ENCODE measurements at regions not wholly inside any gene's neighbourhood (a gene's known extent, or its start where the extent isn't known, plus 50 kb on each side); places are given as distances from the start of the nearest gene placed in this dataset.

DNA sequence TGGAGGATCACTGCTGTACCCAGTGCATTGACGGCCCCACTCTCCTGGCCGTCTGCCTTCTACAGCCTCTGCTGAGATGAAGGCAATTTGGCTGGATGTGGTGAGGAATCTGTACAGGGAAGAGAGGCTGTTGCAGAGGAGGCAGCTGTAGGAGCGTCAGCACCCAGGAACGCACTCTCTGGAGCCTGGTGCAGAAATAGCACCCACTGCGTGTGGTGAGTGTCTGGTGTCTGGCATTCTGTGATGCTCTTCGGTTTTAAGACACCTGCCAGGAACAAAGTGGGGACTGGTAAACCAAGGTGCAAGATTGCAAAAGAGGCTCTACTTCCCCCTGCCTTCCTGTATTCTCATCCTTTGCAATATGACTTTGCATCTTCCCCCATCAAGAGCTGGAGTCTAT lies 187.5 kb upstream of the SDK2 start:
- TF ChIP-seq, protein P1, sequence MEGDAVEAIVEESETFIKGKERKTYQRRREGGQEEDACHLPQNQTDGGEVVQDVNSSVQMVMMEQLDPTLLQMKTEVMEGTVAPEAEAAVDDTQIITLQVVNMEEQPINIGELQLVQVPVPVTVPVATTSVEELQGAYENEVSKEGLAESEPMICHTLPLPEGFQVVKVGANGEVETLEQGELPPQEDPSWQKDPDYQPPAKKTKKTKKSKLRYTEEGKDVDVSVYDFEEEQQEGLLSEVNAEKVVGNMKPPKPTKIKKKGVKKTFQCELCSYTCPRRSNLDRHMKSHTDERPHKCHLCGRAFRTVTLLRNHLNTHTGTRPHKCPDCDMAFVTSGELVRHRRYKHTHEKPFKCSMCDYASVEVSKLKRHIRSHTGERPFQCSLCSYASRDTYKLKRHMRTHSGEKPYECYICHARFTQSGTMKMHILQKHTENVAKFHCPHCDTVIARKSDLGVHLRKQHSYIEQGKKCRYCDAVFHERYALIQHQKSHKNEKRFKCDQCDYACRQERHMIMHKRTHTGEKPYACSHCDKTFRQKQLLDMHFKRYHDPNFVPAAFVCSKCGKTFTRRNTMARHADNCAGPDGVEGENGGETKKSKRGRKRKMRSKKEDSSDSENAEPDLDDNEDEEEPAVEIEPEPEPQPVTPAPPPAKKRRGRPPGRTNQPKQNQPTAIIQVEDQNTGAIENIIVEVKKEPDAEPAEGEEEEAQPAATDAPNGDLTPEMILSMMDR (IDR thresholded peaks at IDR 0.05; ENCODE audit: low read depth, low read length): no peak
- Histone ChIP-seq H3K27me3 (ENCODE audit: insufficient read depth, low read depth, severe bottlenecking) (no peaks in the 10 kb centered on the region), H3K9me3 (ENCODE audit: severe bottlenecking) (no peaks in the 10 kb centered on the region), H3K27ac (no peak overlapping the region), H3K36me3 (no peaks in the 10 kb centered on the region), H3K4me3 (ENCODE audit: low read depth, low read length) (no peak overlapping the region)
- no peak for DNase-seq

DNA sequence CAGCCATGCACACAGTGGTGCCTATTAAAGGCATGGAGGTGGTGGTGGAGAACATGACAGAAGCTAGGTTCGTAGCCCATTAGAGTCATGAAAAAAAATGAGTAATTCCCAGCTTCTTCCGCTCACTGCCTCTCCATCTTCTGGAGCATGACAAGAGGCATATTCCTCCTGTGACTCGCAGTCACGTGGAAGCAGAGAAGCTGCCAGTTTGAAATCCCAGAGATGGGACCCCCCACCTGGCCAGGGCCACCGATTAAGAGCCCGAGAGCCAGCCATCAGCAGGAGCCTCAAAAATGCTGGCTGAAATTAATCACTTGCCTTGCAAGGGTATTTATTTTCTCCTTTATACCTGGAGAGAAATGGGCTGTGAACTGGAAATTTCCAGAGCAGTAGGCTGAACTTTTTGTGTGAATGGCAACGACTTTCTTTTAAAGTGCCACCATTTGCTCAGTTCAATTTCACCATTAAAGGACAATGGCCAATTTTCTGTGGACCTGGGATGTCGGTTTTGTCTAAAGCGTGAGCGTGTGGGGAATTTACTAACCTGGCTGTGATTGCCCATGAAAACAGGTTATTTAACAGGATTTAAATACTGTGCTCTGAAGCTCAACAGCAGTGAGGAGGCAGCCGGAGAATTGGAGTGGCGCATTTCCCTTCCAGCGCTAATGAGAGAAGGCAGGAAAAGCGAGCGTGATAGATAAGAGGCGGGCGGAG lies 189.7 kb upstream of the SDK2 start:
- H3K36me3 ChIP-seq: no peaks in the 10 kb centered on the region
- H3K27ac ChIP-seq: no peak overlapping the region
- TF ChIP-seq, protein P1 (IDR thresholded peaks at IDR 0.05; ENCODE audit: low read depth, low read length): no peak
- no peak overlapping the region for H3K4me3 ChIP-seq (ENCODE audit: low read depth, low read length)
- H3K27me3 ChIP-seq (ENCODE audit: insufficient read depth, low read depth, severe bottlenecking): no peaks in the 10 kb centered on the region
- no peak for DNase-seq
- no peaks in the 10 kb centered on the region for H3K9me3 ChIP-seq (ENCODE audit: severe bottlenecking)

DNA sequence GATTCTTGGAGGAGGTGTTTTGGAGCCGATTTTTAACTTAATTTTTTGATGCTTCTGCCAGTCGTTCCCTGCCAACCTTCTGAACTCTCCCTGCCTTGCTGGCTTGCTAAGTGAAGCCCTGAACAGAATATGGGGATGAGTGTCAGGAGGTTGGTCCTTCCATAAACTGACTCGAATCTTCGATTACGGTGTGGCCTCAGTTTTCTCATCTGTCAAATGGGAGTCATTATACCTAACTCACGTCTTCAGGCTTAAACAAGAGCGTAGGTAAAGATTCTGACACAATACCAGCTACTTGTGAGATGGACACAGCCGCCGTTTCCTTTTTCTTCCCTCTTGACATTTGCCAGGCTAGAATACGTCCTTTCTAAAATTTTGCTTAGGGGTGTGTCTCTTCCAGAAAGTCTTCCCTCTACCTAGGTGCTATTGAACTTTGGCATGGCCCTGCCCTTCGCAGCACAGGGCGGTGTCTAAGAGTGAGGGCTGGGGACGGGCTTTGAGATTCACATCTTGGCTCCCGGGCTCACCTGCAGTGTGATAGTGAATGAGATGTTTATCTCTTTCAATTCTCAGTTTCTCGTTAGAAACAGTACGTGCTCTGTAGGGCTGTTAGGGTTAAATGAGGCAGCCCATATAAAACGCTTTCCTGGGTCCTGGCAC lies 190.6 kb upstream of the SDK2 start:
- Histone ChIP-seq H3K27me3 (ENCODE audit: insufficient read depth, low read depth, severe bottlenecking) (no peaks in the 10 kb centered on the region), H3K9me3 (ENCODE audit: severe bottlenecking) (no peaks in the 10 kb centered on the region), H3K27ac (no peak overlapping the region), H3K36me3 (no peaks in the 10 kb centered on the region), H3K4me3 (ENCODE audit: low read depth, low read length) (no peak overlapping the region)
- TF ChIP-seq, protein P1 (IDR thresholded peaks at IDR 0.05; ENCODE audit: low read depth, low read length): no peak
- DNase-seq: no peak

DNA sequence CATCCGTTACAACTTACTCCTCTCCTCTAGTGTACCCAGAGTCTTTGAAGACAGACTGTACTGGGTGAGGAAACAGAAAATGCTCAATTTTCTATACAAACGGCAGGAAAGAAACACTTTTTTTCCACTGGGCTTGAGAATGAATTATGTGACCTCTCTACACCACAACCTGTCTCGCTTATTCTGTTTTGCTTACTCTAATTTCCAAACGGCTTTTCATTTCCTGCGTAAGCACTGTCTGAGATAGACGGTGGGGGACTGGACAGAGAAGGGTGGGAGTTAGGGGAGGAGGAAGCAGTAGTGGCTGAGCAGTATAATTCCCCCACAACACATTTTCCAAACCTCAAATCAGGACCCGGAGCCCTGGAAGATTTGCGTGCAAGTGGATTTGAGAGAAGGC lies 191.4 kb upstream of the SDK2 start:
- no peak for DNase-seq
- TF ChIP-seq, protein P1 (IDR thresholded peaks at IDR 0.05; ENCODE audit: low read depth, low read length): no peak

DNA sequence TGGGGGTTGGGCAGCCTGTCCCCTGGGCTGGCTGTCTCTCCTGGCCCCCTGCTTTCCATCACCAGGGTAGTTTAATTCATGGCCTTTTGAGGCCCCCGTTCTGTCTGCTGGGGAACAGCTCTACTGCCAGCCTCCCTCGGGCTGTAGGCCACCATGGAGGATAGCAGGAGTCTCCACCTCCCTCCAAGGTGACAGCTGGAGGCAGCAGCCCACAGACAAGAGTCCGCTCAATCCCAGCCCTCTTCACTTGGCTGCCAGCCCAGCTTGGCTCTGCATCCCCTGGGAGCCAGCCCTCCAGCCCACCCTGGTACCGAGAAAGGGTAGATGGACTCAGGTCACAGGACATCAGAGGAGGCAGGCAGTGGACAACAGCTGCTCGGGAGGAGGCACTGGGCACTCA lies 194.6 kb upstream of the SDK2 start:
- no peak overlapping the region for H3K27ac ChIP-seq

More for the DNA sequence above, 191.4 kb upstream of the SDK2 start:
- H3K4me3 ChIP-seq (ENCODE audit: low read depth, low read length): no peak overlapping the region
- H3K36me3 ChIP-seq: no peaks in the 10 kb centered on the region
- H3K9me3 ChIP-seq (ENCODE audit: severe bottlenecking): no peaks in the 10 kb centered on the region
- H3K27ac ChIP-seq: no peak overlapping the region
- H3K27me3 ChIP-seq (ENCODE audit: insufficient read depth, low read depth, severe bottlenecking): no peaks in the 10 kb centered on the region

More for the DNA sequence above, 194.6 kb upstream of the SDK2 start:
- H3K4me3 ChIP-seq (ENCODE audit: low read depth, low read length): no peak overlapping the region
- TF ChIP-seq, protein P1 (IDR thresholded peaks at IDR 0.05; ENCODE audit: low read depth, low read length): no peak
- H3K9me3 ChIP-seq (ENCODE audit: severe bottlenecking): no peaks in the 10 kb centered on the region
- no peaks in the 10 kb centered on the region for H3K27me3 ChIP-seq (ENCODE audit: insufficient read depth, low read depth, severe bottlenecking)
- H3K36me3 ChIP-seq: no peaks in the 10 kb centered on the region
- no peak for DNase-seq
